Bronchial epithelial cell (primary cell): ENCODE measurements at regions not wholly inside any gene's neighbourhood (a gene's known extent, or its start where the extent isn't known, plus 50 kb on each side); places are given as distances from the start of the nearest gene placed in this dataset.
A peak's percentile ranks its signal among the peaks of the same experiment; 100 is the strongest.

Source experiments
- DNase-seq: peaks from one replicate; pipeline ENCODE4 v3.0.0-alpha.2; 2010; ENCODE audit warnings: low read depth
- FAIRE-seq: peaks from 2 replicates; lab custom pipeline; 2011; peaks lifted over from hg19 to GRCh38; lab: Jason Lieb, UNC
- H3K27me3 ChIP-seq: 2 replicates; pipeline ENCODE4 v1.5.1; 2011; ENCODE audit warnings: low read length; ENCODE audit not compliant: control insufficient read depth, insufficient read depth
- H3K36me3 ChIP-seq: 2 replicates; pipeline ENCODE4 v1.5.1; 2011; ENCODE audit warnings: low read length; ENCODE audit not compliant: control insufficient read depth, insufficient read depth
- H3K4me3 ChIP-seq: 2 replicates; pipeline ENCODE4 v1.5.1; 2011; ENCODE audit warnings: mild to moderate bottlenecking, low read depth, low read length, control low read depth
- TF ChIP-seq, protein P1 (sequence below): IDR thresholded peaks from 2 replicates; pipeline ENCODE4 v1.5.1; 2011; ENCODE audit warnings: mild to moderate bottlenecking, moderate library complexity, low read length, control low read depth, inconsistent platforms; ENCODE audit not compliant: insufficient read depth, severe bottlenecking

DNA sequence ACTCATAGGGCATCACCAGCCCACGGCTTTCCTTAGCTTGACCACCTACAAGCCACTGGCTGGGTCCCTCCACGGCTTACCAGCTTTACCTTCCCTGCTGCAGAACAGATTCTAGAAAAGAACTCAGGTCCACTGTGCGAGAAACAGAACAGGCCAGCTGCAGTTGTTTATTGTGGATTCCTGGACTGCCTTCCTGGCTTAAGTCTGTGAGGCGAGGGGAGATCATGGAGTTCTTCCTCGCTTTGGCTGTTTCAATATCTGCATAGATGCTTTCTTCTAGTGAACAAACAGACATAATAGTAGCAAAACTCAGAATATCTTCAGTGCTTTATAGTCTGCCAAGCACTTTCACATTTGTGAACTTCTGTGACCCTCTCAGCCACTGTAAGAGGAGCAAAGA lies 162.9 kb upstream of the HABP2 start:
- no peak overlapping the region for H3K4me3 ChIP-seq
- peaks cover 4% of the 10 kb centered on the region for H3K27me3 ChIP-seq
- TF ChIP-seq, protein P1, sequence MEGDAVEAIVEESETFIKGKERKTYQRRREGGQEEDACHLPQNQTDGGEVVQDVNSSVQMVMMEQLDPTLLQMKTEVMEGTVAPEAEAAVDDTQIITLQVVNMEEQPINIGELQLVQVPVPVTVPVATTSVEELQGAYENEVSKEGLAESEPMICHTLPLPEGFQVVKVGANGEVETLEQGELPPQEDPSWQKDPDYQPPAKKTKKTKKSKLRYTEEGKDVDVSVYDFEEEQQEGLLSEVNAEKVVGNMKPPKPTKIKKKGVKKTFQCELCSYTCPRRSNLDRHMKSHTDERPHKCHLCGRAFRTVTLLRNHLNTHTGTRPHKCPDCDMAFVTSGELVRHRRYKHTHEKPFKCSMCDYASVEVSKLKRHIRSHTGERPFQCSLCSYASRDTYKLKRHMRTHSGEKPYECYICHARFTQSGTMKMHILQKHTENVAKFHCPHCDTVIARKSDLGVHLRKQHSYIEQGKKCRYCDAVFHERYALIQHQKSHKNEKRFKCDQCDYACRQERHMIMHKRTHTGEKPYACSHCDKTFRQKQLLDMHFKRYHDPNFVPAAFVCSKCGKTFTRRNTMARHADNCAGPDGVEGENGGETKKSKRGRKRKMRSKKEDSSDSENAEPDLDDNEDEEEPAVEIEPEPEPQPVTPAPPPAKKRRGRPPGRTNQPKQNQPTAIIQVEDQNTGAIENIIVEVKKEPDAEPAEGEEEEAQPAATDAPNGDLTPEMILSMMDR: no peak
- FAIRE-seq (no peak), DNase-seq (no peak)
- H3K36me3 ChIP-seq: no peaks in the 10 kb centered on the region

DNA sequence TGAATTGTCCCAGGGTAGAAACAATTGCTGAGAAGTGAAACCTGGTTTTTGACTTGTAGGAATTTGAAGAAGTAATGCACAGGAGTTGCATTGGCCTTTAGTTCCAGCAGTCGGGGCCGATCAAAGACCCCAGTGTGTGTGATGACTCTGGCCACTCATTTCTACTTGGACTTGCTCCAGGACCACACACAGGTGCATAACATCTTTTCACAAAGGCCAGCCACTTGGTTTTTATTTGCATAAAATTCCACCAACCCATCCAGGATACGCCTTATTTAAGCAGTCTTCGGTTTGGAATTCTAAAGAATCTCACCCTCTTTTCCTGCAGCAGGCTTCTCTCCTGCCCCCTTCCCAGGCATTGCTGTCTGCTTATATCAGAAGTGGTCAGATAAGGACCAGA lies 162.0 kb upstream of the HABP2 start:
- peaks cover 4% of the 10 kb centered on the region for H3K27me3 ChIP-seq
- TF ChIP-seq, protein P1: no peak
- no peak for FAIRE-seq
- no peak for DNase-seq
- H3K36me3 ChIP-seq: no peaks in the 10 kb centered on the region
- no peak overlapping the region for H3K4me3 ChIP-seq

DNA sequence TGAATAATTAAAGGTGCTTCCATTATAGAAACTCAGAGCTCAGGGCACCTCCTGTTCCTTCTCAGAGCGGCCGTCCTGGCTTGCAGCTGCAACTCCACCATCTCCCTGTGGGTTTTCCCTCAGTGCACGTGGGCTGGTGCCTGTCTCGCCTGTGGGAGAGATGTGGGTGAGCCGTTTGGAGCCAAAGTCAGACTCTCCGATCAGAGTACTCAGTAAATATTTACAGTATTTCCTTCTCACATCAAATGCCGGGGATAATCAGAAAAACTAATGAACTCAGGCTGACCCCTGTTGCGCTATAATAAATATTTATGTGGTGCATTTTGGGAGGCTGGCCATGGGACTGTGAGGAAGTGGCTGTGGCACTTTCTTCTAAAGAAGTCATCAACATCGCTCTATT lies 155.8 kb upstream of the HABP2 start:
- peaks cover 3% of the 10 kb centered on the region for H3K27me3 ChIP-seq
- no peaks in the 10 kb centered on the region for H3K36me3 ChIP-seq
- no peak for DNase-seq
- H3K4me3 ChIP-seq: no peak overlapping the region
- TF ChIP-seq, protein P1: no peak
- no peak for FAIRE-seq

DNA sequence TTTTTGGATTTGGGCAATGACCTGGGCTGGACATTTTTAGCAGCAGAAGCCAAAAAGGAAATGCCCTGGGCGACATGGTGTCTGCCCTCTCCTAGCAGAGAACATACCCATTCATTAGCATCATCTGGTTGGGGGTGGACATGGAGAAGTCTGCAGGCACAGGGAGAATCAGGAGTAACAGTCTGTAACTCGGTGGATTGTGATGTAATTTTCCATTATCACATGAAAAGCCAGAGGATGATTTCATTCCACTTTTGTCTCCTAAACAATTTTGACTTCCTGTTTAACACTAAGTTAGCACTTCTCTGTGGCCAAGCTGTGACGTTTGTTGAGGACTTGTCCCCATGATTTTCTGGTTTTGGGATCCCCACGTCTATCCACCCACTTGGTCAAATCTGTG lies 153.8 kb upstream of the HABP2 start:
- Histone ChIP-seq H3K27me3 (peaks cover 3% of the 10 kb centered on the region), H3K36me3 (no peaks in the 10 kb centered on the region), H3K4me3 (no peak overlapping the region)
- DNase-seq: no peak
- FAIRE-seq: no peak
- TF ChIP-seq, protein P1: no peak

DNA sequence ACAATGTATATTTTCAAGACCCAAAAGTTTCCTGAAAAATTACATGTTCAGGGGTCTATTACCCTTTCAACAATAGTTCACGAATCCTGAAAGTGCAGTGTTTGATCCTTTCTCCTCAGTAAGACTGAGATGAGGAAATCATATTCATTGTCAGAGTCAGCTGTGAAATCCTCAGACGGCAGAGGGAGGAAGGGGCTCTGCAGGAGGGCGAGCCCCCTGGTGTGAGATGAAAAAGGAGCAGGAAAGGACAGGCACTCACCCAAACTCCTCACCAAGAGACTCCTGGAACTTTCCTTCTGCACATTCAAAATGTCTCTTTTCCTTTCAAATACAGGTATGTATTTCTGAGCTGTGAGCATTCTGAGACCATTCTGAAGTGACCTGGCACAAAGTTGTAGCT lies 150.3 kb upstream of the HABP2 start:
- TF ChIP-seq, protein P1: no peak
- H3K4me3 ChIP-seq: no peak overlapping the region
- FAIRE-seq (peak; percentile 7), DNase-seq (no peak)
- no peaks in the 10 kb centered on the region for H3K27me3 ChIP-seq
- H3K36me3 ChIP-seq: no peaks in the 10 kb centered on the region

DNA sequence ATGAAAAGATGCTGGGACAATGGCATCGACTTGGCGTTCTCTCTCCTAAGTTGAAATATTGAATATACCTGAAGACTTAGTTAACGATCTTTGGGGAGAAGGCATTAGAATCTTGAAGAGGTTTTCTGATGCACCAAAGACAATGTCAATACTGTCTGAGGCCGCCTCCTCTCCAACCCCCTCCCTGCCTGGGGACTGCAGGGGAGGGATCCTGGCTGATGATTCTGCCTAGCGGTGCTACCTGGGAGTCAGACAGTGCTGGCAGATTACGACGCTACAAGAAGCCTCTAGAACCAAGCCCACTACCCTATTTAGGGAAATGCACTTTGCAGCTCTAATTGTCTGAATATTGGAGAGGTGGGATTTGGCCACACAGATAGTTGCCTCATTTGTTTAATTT lies 145.6 kb upstream of the HABP2 start:
- Histone ChIP-seq H3K4me3 (no peak overlapping the region), H3K36me3 (no peaks in the 10 kb centered on the region), H3K27me3 (no peaks in the 10 kb centered on the region)
- no peak for FAIRE-seq
- TF ChIP-seq, protein P1: no peak
- no peak for DNase-seq
